Caco-2 (cell line): ENCODE measurements at regions not wholly inside any gene's neighbourhood (a gene's known extent, or its start where the extent isn't known, plus 50 kb on each side); places are given as distances from the start of the nearest gene placed in this dataset.

Experiments
- BruUV-seq: library from RNA; stranded (reverse); fragments of 400-500 nt; replicated peaks from 2 replicates; lab custom pipeline; 2021; lab: Mats Ljungman, UMichigan
- CTCF ChIA-PET: fragments of 300-600 bp; sonication (Branson Sonifier 250); formaldehyde crosslinking; loops from one replicate; lab custom pipeline; 2022; ENCODE audit warnings: antibody characterized with exemption; lab: Charles Lee
- POLR2A ChIA-PET: fragments of 300-600 bp; sonication (Branson Sonifier 250); formaldehyde crosslinking; loops from one replicate; lab custom pipeline; 2022; ENCODE audit warnings: antibody characterized with exemption; lab: Charles Lee
- DNase-seq, 2 experiments: peaks; one replicate each; pipeline versions ENCODE4 v3.0.0 to v3.0.0-alpha.2; 2020 to 2022
- H3K27me3 ChIP-seq: replicated peaks from 2 replicates; pipeline ENCODE4 v1.6.0; 2011; ENCODE audit warnings: low read length; ENCODE audit not compliant: control insufficient read depth, insufficient read depth
- H3K36me3 ChIP-seq: 2 replicates; pipeline ENCODE4 v1.5.1; 2011; ENCODE audit warnings: low read length; ENCODE audit not compliant: control insufficient read depth, insufficient read depth
- H3K4me1 ChIP-seq: fragments of 250-450 bp; sonication (Bioruptor Pico); 2 replicates; pipeline ENCODE4 v1.5.1; 2020; ENCODE audit warnings: mild to moderate bottlenecking
- H3K4me3 ChIP-seq: 2 replicates; pipeline ENCODE4 v1.5.1; 2011; ENCODE audit warnings: low read depth, mild to moderate bottlenecking, control low read depth, low read length
- H3K9me3 ChIP-seq: fragments of 250-450 bp; sonication (Bioruptor Pico); 2 replicates; pipeline ENCODE4 v1.5.1; 2020; ENCODE audit warnings: mild to moderate bottlenecking, moderate library complexity
- H3K27ac Mint-ChIP-seq: one replicate; pipeline ENCODE4 v1.8.0; 2022; ENCODE audit warnings: mixed read lengths; ENCODE audit not compliant: unreplicated experiment
- H3K27me3 Mint-ChIP-seq: one replicate; pipeline ENCODE4 v1.8.0; 2022; ENCODE audit warnings: mixed read lengths; ENCODE audit not compliant: insufficient read depth, unreplicated experiment
- H3K36me3 Mint-ChIP-seq: one replicate; pipeline ENCODE4 v1.8.0; 2022; ENCODE audit warnings: mild to moderate bottlenecking, mixed read lengths; ENCODE audit not compliant: insufficient read depth, unreplicated experiment
- H3K4me1 Mint-ChIP-seq: one replicate; pipeline ENCODE4 v1.8.0; 2022; ENCODE audit warnings: low read depth, mixed read lengths; ENCODE audit not compliant: unreplicated experiment
- H3K4me3 Mint-ChIP-seq: one replicate; pipeline ENCODE4 v1.8.0; 2022; ENCODE audit warnings: mild to moderate bottlenecking, moderate library complexity, mixed read lengths; ENCODE audit not compliant: unreplicated experiment
- H3K9me3 Mint-ChIP-seq: one replicate; pipeline ENCODE4 v1.8.0; 2022; ENCODE audit warnings: mixed read lengths; ENCODE audit not compliant: unreplicated experiment
- intact Hi-C: fragments of 100-400 bp; cut with micrococcal nuclease; formaldehyde crosslinking; loops from one replicate; pipeline ENCODE4 v1.10.0; 2022; ENCODE audit not compliant: unreplicated experiment
- TF ChIP-seq, protein P1 (sequence below), 2 experiments: fragments of 200-600 bp in 1 of 2; IDR thresholded peaks; 1 replicate in 1 of 2; 2 replicates in 1 of 2; pipeline versions ENCODE4 v1.5.1 to v1.8.0; 2011 to 2022; ENCODE audit warnings: antibody characterized with exemption in 1 of 2, control low read depth in 1 of 2, inconsistent platforms in 1 of 2, low read depth in 1 of 2, low read length in 1 of 2, mild to moderate bottlenecking in 1 of 2, moderate library complexity in 1 of 2; ENCODE audit not compliant: insufficient read depth in 1 of 2, severe bottlenecking in 1 of 2, unreplicated experiment in 1 of 2

DNA sequence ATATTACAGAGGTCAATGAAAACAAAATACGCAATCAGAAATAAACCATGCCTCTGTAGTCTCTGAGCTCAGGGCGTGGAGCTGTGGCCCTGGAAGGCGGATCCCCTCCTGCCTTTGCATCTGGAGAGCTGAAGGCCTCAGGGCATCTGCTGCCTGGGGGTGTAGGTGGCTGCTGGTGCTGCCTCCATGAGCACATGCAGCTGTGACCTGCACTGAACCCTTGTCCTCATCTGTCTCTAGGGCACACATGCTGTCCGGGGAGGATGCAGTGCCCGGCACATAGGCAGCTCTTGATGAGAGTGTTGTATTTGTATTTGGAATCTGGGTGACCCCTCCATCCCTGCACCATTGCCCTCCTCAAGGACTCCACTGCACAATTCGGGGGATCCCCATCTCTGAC is 185.7 kb downstream of the TEX29 start:
- Histone ChIP-seq H3K36me3 (no peaks in the 10 kb centered on the region), H3K27me3 (no peaks in the 10 kb centered on the region), H3K4me1 (no peaks in the 10 kb centered on the region), H3K4me3 (no peak overlapping the region), H3K9me3 (no peaks in the 10 kb centered on the region; the same call in 1 of the 2 replicates)
- Mint-ChIP-seq H3K36me3 (no peaks in the 10 kb centered on the region), H3K4me3 (no peak overlapping the region), H3K4me1 (no peaks in the 10 kb centered on the region), H3K27me3 (peaks cover 19% of the 10 kb centered on the region), H3K9me3 (peaks cover 9% of the 10 kb centered on the region), H3K27ac (no peak overlapping the region)
- intact Hi-C loops: no loop called here
- DNase-seq: no peak
- POLR2A ChIA-PET: no interaction called here
- no TSS peak for BruUV-seq
- TF ChIP-seq, protein P1, sequence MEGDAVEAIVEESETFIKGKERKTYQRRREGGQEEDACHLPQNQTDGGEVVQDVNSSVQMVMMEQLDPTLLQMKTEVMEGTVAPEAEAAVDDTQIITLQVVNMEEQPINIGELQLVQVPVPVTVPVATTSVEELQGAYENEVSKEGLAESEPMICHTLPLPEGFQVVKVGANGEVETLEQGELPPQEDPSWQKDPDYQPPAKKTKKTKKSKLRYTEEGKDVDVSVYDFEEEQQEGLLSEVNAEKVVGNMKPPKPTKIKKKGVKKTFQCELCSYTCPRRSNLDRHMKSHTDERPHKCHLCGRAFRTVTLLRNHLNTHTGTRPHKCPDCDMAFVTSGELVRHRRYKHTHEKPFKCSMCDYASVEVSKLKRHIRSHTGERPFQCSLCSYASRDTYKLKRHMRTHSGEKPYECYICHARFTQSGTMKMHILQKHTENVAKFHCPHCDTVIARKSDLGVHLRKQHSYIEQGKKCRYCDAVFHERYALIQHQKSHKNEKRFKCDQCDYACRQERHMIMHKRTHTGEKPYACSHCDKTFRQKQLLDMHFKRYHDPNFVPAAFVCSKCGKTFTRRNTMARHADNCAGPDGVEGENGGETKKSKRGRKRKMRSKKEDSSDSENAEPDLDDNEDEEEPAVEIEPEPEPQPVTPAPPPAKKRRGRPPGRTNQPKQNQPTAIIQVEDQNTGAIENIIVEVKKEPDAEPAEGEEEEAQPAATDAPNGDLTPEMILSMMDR (IDR thresholded peaks at IDR 0.05; ENCODE audit: insufficient read depth in 1 of 2, low read depth in 1 of 2, low read length in 1 of 2, severe bottlenecking in 1 of 2, unreplicated experiment in 1 of 2): no peak
- CTCF ChIA-PET: no interaction called here

DNA sequence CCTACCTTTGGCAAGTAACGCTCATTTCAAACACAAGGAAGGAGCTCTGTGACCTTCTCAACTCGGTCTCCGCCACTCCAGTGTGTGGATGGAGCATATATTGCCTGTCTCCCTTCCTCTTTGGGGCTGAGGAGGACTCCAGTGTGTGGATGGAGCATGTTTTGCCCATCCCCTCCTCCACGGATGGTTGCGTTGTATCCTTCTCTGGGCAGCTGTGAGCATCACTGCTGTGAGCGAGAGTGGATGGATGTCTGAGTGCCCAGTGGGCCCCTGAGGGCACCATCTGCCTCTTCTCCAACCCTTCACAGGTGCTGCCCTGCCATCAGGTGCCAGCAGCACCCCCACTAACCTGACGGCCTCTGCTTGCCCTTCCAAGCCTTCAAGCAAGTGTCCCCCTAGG is 186.2 kb downstream of the TEX29 start:
- H3K9me3 Mint-ChIP-seq: peaks cover 9% of the 10 kb centered on the region
- CTCF ChIA-PET: no interaction called here
- peaks cover 23% of the 10 kb centered on the region for H3K27me3 Mint-ChIP-seq
- Histone ChIP-seq H3K27me3 (no peaks in the 10 kb centered on the region), H3K4me3 (no peak overlapping the region), H3K9me3 (no peaks in the 10 kb centered on the region; the same call in 1 of the 2 replicates), H3K36me3 (no peaks in the 10 kb centered on the region), H3K4me1 (no peaks in the 10 kb centered on the region)
- H3K4me1 Mint-ChIP-seq: no peaks in the 10 kb centered on the region
- intact Hi-C loops: no loop called here
- no TSS peak for BruUV-seq
- POLR2A ChIA-PET: no interaction called here
- no peak overlapping the region for H3K4me3 Mint-ChIP-seq
- no peaks in the 10 kb centered on the region for H3K36me3 Mint-ChIP-seq
- H3K27ac Mint-ChIP-seq: no peak overlapping the region
- TF ChIP-seq, protein P1 (IDR thresholded peaks at IDR 0.05; ENCODE audit: insufficient read depth in 1 of 2, low read depth in 1 of 2, low read length in 1 of 2, severe bottlenecking in 1 of 2, unreplicated experiment in 1 of 2): no peak
- DNase-seq: no peak

DNA sequence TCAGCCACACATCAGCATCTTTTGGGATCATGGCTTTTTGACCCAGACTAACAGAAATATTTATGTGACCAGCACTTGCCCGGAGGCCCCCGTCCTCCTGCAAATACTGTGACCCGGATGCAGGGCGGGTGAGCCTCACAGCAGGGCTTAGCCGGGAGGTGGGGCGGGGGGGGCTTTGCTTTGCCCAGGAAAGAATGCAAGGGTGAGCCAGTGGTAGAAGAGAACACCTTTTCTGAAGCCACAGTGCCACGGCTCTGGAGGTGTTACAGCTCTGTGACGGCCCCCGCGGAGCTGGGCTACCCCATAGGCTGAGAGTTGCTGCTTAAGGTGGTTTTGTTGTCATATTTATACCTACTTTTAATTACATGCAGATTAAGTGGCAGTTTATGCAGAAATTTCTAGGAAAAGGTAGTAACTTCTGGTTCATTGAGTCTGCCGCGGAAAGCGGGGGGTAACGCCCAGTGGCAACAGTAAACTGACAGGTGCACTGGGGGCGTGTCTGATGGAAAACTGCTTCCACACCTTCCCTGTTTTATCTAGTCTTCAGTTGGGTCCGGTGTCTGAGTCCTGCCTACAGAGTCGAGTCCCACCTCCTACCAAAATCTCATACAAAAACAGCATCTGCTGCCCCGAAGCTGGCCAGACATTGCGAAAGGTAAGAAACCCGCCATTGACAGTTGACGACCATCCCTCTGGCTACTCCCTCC is 187.9 kb downstream of the TEX29 start:
- Mint-ChIP-seq H3K9me3 (no peaks in the 10 kb centered on the region), H3K36me3 (no peaks in the 10 kb centered on the region), H3K27ac (no peak overlapping the region), H3K27me3 (peaks cover 19% of the 10 kb centered on the region), H3K4me3 (no peak overlapping the region), H3K4me1 (no peaks in the 10 kb centered on the region)
- Histone ChIP-seq H3K36me3 (no peaks in the 10 kb centered on the region), H3K4me3 (no peak overlapping the region), H3K4me1 (no peaks in the 10 kb centered on the region), H3K9me3 (no peaks in the 10 kb centered on the region; the same call in 1 of the 2 replicates), H3K27me3 (no peaks in the 10 kb centered on the region)
- ChIA-PET CTCF (no interaction called here), POLR2A (no interaction called here)
- intact Hi-C loops: no loop called here
- TF ChIP-seq, protein P1 (IDR thresholded peaks at IDR 0.05; ENCODE audit: insufficient read depth in 1 of 2, low read depth in 1 of 2, low read length in 1 of 2, severe bottlenecking in 1 of 2, unreplicated experiment in 1 of 2): no peak
- BruUV-seq: no TSS peak
- no peak for DNase-seq
